NCI-H748 (cell line): ENCODE measurements at regions not wholly inside any gene's neighbourhood (a gene's known extent, or its start where the extent isn't known, plus 50 kb on each side); places are given as distances from the start of the nearest gene placed in this dataset.
"Not testable (repeated sequence)": the region's sequence is repeated elsewhere in the genome, so short reads cannot be mapped to it uniquely, and the experiment has no call there.

Experiments
- DNase-seq: peaks from one replicate; lab custom pipeline; 2025; ENCODE audit not compliant: unreplicated experiment; lab: John Stamatoyannopoulos, UW

GRCh38 chr13:112172641-112173251 lies 105.8 kb downstream of the SOX1 start:
- DNase-seq, result no peak

- no peak for DNase-seq
These were observed 107.6 kb downstream of the SOX1 start for GRCh38 chr13:112174476-112175110.

- no peak for DNase-seq
These were observed 108.5 kb downstream of the SOX1 start for GRCh38 chr13:112175162-112176075.

GRCh38 chr13:112176141-112177119 lies 109.5 kb downstream of the SOX1 start:
- not testable (repeated sequence) for DNase-seq

GRCh38 chr13:112177450-112178288 lies 110.7 kb downstream of the SOX1 start:
- no peak for DNase-seq

- DNase-seq, result no peak
These were observed 111.8 kb downstream of the SOX1 start for GRCh38 chr13:112178769-112179168.

- DNase-seq, result no peak
These were observed 112.5 kb downstream of the SOX1 start for GRCh38 chr13:112179421-112179820.

- DNase-seq, result no peak
These were observed 113.0 kb downstream of the SOX1 start for GRCh38 chr13:112179995-112180394.

- DNase-seq, result peak; percentile 63
These were observed 114.6 kb downstream of the SOX1 start for GRCh38 chr13:112181336-112182067.

- no peak for DNase-seq
These were observed 115.3 kb downstream of the SOX1 start for GRCh38 chr13:112182251-112182650.

GRCh38 chr13:112182846-112183531 lies 116.0 kb downstream of the SOX1 start:
- DNase-seq, result no peak

GRCh38 chr13:112183532-112184090 lies 116.7 kb downstream of the SOX1 start:
- DNase-seq, result no peak

- DNase-seq, result no peak
These were observed 117.3 kb downstream of the SOX1 start for GRCh38 chr13:112184261-112184660.

- DNase-seq, result no peak
These were observed 118.0 kb downstream of the SOX1 start for GRCh38 chr13:112184851-112185371.

GRCh38 chr13:112185466-112185865 lies 118.5 kb downstream of the SOX1 start:
- DNase-seq, result no peak

- no peak for DNase-seq
These were observed 119.1 kb downstream of the SOX1 start for GRCh38 chr13:112186091-112186490.

- no peak for DNase-seq
These were observed 120.8 kb downstream of the SOX1 start for GRCh38 chr13:112187527-112188297.
